ENCODE measurements at regions not wholly inside any gene's neighbourhood (a gene's known extent, or its start where the extent isn't known, plus 50 kb on each side); places are given as distances from the start of the nearest gene placed in this dataset.

DNA sequence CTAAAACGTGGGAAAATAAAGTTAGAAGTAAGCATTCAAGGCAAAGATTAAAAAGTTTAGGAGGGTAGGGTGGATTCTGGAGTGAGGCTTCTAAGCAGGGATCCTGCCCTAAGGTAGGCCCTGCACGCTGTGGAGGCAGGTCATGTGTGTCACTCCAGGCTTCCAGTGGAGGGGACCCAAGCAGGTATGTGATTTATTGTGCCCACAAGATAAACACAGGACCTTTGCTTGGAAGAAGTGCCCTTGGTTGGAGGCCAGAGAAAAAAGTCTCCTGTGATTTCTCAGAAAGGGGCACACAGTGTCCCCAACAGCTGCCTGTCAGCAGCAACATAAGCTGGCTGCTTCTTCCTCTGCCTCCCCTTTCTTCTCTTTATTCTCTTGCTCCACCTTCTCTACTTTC, 110.8 kb downstream of the FOXD2 start:
- no peak for TF ChIP-seq EZH2 (IDR thresholded peaks at IDR 0.05; ENCODE audit: insufficient read depth, poor library complexity, severe bottlenecking)
- no peak for TF ChIP-seq EZH2phosphoT487 (IDR thresholded peaks at IDR 0.05; ENCODE audit: insufficient read depth, low read depth)
